Esophagus (tissue), 2 donors: ENCODE measurements at regions not wholly inside any gene's neighbourhood (a gene's known extent, or its start where the extent isn't known, plus 50 kb on each side); places are given as distances from the start of the nearest gene placed in this dataset.

Experiments
- H3K27ac ChIP-seq, 2 donors: one replicate each; pipeline ENCODE4 v1.5.1; 2013; ENCODE audit warnings: low read depth in 2 of 2, mild to moderate bottlenecking in 2 of 2, inconsistent platforms in 1 of 2, low read length in 1 of 2, moderate library complexity in 1 of 2
- H3K27me3 ChIP-seq, 2 donors: one replicate each; pipeline ENCODE4 v1.6.1; 2013; ENCODE audit warnings: low read length in 2 of 2, control low read depth in 1 of 2, mild to moderate bottlenecking in 1 of 2; ENCODE audit not compliant: insufficient read depth in 2 of 2, control insufficient read depth in 1 of 2
- H3K36me3 ChIP-seq, 2 donors: one replicate each; pipeline ENCODE4 v1.6.1; 2013; ENCODE audit warnings: low read length in 1 of 2; ENCODE audit not compliant: control insufficient read depth in 2 of 2, insufficient read depth in 2 of 2
- H3K4me1 ChIP-seq, 2 donors: one replicate each; pipeline ENCODE4 v1.6.1; 2013; ENCODE audit warnings: low read length in 1 of 2; ENCODE audit not compliant: control insufficient read depth in 2 of 2, insufficient read depth in 2 of 2
- H3K4me3 ChIP-seq, 2 donors: one replicate each; pipeline ENCODE4 v1.5.1; 2013; ENCODE audit warnings: low read length in 2 of 2, mild to moderate bottlenecking in 2 of 2, low read depth in 1 of 2, moderate library complexity in 1 of 2
- H3K9me3 ChIP-seq, 2 donors: one replicate each; pipeline ENCODE4 v1.6.1; 2013; ENCODE audit warnings: mild to moderate bottlenecking in 2 of 2, low read depth in 1 of 2, low read length in 1 of 2, moderate library complexity in 1 of 2; ENCODE audit not compliant: control insufficient read depth in 2 of 2, insufficient read depth in 1 of 2
- WGBS, 2 donors: extraction: QIAGEN DNeasy Blood & Tissue Kit; methylation state at CpG; one replicate each; pipeline ENCODE4 v1.1.7; 2013; 5-methylcytosine and 5-hydroxymethylcytosine counted together
- donor health status: healthy with polysubstance abuse.
- donor health status: Bipolar disorder and iron deficiency.

GRCh38 chr12:77323788-77324415 is 258.5 kb upstream of the E2F7 start:
- H3K27ac ChIP-seq: no peak overlapping the region
- no peaks in the 10 kb centered on the region for H3K9me3 ChIP-seq
- no peak overlapping the region for H3K4me3 ChIP-seq
- H3K4me1 ChIP-seq: peaks cover 2 to 3% of the 10 kb centered on the region in 2 donors
- H3K27me3 ChIP-seq: no peaks in the 10 kb centered on the region
- H3K36me3 ChIP-seq: no peaks in the 10 kb centered on the region
- WGBS, 2 donors: 82 to 89% methylated on average over 6 of the region's 6 CpGs

GRCh38 chr12:77319166-77319565 is 253.8 kb upstream of the E2F7 start:
- H3K36me3 ChIP-seq: no peaks in the 10 kb centered on the region
- no peaks in the 10 kb centered on the region for H3K9me3 ChIP-seq
- no peak overlapping the region for H3K27ac ChIP-seq
- no peak overlapping the region for H3K4me3 ChIP-seq
- H3K27me3 ChIP-seq: no peaks in the 10 kb centered on the region
- 87% methylated on average over 2 of the region's 2 CpGs for WGBS, 2 donors
- no peaks in the 10 kb centered on the region for H3K4me1 ChIP-seq

- Histone ChIP-seq H3K4me3 (no peak overlapping the region), H3K27ac (no peak overlapping the region), H3K4me1 (no peaks in the 10 kb centered on the region), H3K27me3 (no peaks in the 10 kb centered on the region), H3K9me3 (no peaks in the 10 kb centered on the region), H3K36me3 (no peaks in the 10 kb centered on the region)
- WGBS, 2 donors: 75 to 78% methylated on average over 3 of the region's 3 CpGs
These were observed 250.0 kb upstream of the E2F7 start for GRCh38 chr12:77315407-77315806.

- Histone ChIP-seq H3K27me3 (no peaks in the 10 kb centered on the region), H3K9me3 (no peaks in the 10 kb centered on the region), H3K4me1 (no peaks in the 10 kb centered on the region), H3K36me3 (no peaks in the 10 kb centered on the region), H3K4me3 (no peak overlapping the region), H3K27ac (no peak overlapping the region)
- WGBS, 2 donors: 63 to 66% methylated on average over 2 of the region's 2 CpGs
These were observed 249.1 kb upstream of the E2F7 start for GRCh38 chr12:77314378-77315052.

GRCh38 chr12:77308056-77308455 is 242.7 kb upstream of the E2F7 start:
- H3K27me3 ChIP-seq: no peaks in the 10 kb centered on the region
- H3K27ac ChIP-seq: no peak overlapping the region
- H3K4me1 ChIP-seq: no peaks in the 10 kb centered on the region
- no peaks in the 10 kb centered on the region for H3K36me3 ChIP-seq
- no peaks in the 10 kb centered on the region for H3K9me3 ChIP-seq
- WGBS, 2 donors: 81 to 85% methylated on average over 2 of the region's 2 CpGs
- H3K4me3 ChIP-seq: no peak overlapping the region

- Histone ChIP-seq H3K27ac (no peak overlapping the region), H3K9me3 (no peaks in the 10 kb centered on the region), H3K36me3 (no peaks in the 10 kb centered on the region), H3K27me3 (no peaks in the 10 kb centered on the region), H3K4me3 (no peak overlapping the region), H3K4me1 (no peaks in the 10 kb centered on the region)
- WGBS, 2 donors: 0 to 22% methylated on average over 1 of the region's 1 CpG
These were observed 235.4 kb upstream of the E2F7 start for GRCh38 chr12:77300811-77301210.

GRCh38 chr12:77299910-77300669 is 234.7 kb upstream of the E2F7 start:
- no peak overlapping the region for H3K27ac ChIP-seq
- H3K27me3 ChIP-seq: no peaks in the 10 kb centered on the region
- no peaks in the 10 kb centered on the region for H3K36me3 ChIP-seq
- 70 to 77% methylated on average over 4 of the region's 4 CpGs for whole genome bisulfite sequencing, 2 donors
- H3K9me3 ChIP-seq: no peaks in the 10 kb centered on the region
- H3K4me3 ChIP-seq: no peak overlapping the region
- no peaks in the 10 kb centered on the region for H3K4me1 ChIP-seq

- Histone ChIP-seq H3K9me3 (no peaks in the 10 kb centered on the region), H3K4me1 (no peaks in the 10 kb centered on the region), H3K36me3 (no peaks in the 10 kb centered on the region), H3K27me3 (no peaks in the 10 kb centered on the region), H3K27ac (no peak overlapping the region), H3K4me3 (no peak overlapping the region)
- WGBS, 2 donors: 73 to 88% methylated on average over 3 of the region's 3 CpGs
These were observed 233.6 kb upstream of the E2F7 start for GRCh38 chr12:77299001-77299400.

GRCh38 chr12:77294016-77294415 is 228.6 kb upstream of the E2F7 start:
- 46 to 48% methylated on average over 1 of the region's 1 CpG for WGBS, 2 donors
- no peak overlapping the region for H3K4me3 ChIP-seq

More at GRCh38 chr12:77294016-77294415, 228.6 kb upstream of the E2F7 start:
- Histone ChIP-seq H3K27ac (no peak overlapping the region), H3K27me3 (no peaks in the 10 kb centered on the region), H3K4me1 (no peaks in the 10 kb centered on the region), H3K36me3 (no peaks in the 10 kb centered on the region), H3K9me3 (no peaks in the 10 kb centered on the region)
